ENCODE measurements at regions not wholly inside any gene's neighbourhood (a gene's known extent, or its start where the extent isn't known, plus 50 kb on each side); places are given as distances from the start of the nearest gene placed in this dataset. TPM values are rescaled to one million over a fixed set of nuclear protein-coding genes. Genes with fewer than 3 reads are reported as not detected.
"Not testable (repeated sequence)": the region's sequence is repeated elsewhere in the genome, so short reads cannot be mapped to it uniquely, and the experiment has no call there.

- DNase-seq, result no peak
These were observed 122.3 kb upstream of the TACR3 start for GRCh38 chr4:103842076-103842475.

GRCh38 chr4:103810308-103810707 is 90.5 kb upstream of the TACR3 start:
- DNase-seq, result not testable (repeated sequence)

- DNase-seq, result no peak
These were observed 83.0 kb upstream of the TACR3 start for GRCh38 chr4:103802766-103803165.

- no peak for DNase-seq
These were observed 67.3 kb upstream of the TACR3 start for GRCh38 chr4:103787057-103787456.

GRCh38 chr4:103786593-103786992 is 66.8 kb upstream of the TACR3 start:
- no peak for DNase-seq

GRCh38 chr4:103786014-103786413 is 66.2 kb upstream of the TACR3 start:
- no peak for DNase-seq

- no peak for DNase-seq
These were observed 58.4 kb upstream of the TACR3 start for GRCh38 chr4:103778221-103778620.

GRCh38 chr4:103774326-103774825 is 54.6 kb upstream of the TACR3 start:
- no peak for DNase-seq

GRCh38 chr4:103773691-103774231 is 54.0 kb upstream of the TACR3 start:
- DNase-seq, result no peak

Small RNA genes lying in the stretch of these regions (small RNA-seq; reads per million reads assigned to genes)
- gene RNU6-635P, result not detected
